Activated CD8-positive, alpha-beta memory T cell treated with anti-CD3 and anti-CD28 coated beads for 1 hour (primary cell): ENCODE measurements at regions not wholly inside any gene's neighbourhood (a gene's known extent, or its start where the extent isn't known, plus 50 kb on each side); places are given as distances from the start of the nearest gene placed in this dataset.

Source experiments
- DNase-seq, 2 donors: peaks; one replicate each; pipeline ENCODE4 v3.0.0-alpha.2; 2020; ENCODE audit warnings: low read depth in 1 of 2; ENCODE audit errors: extremely low read depth in 1 of 2

GRCh38 chr5:82855893-82856550 lies 221.2 kb downstream of the TMEM167A start:
- DNase-seq = no peak

- DNase-seq = no peak
These were observed 222.2 kb downstream of the TMEM167A start for GRCh38 chr5:82854956-82855355.

DNA sequence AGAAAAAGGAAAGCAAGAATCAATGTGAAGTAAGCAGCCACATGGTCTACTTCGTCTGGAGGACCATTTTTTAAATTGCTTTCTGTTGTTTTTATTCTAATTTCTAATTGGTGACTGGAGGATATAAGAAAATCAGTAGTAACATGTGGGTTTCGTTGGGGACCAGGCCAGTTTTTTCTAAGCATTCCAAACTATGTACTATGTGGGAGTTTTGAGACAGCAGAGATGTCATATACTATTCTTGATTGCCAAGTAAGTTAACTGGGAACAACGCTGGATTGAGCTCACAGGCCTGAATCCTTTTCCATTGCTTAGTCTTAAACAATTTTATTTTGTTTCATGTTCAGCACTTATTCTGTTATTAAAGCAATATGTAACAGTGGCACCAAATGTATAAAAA lies 225.7 kb downstream of the TMEM167A start:
- DNase-seq = no peak

DNA sequence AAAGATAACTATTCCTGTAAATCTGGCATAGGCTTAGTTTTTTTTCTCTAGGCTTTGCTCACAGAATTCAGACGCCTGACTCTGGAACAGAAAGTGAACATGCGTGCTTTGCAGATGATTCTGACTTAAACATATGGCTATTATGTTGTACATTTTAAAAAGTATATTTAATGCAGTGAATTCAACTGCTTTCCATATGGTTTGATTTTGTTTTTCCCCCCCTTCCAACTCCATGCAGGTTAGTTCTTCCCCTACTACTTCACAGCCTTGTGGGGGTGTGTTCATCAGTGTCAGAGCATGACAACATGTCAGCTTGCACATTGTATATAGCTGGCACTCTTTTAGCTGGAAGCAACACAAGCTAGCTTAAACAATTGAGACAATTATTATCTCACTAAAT lies 226.8 kb downstream of the TMEM167A start:
- no peak for DNase-seq

- no peak for DNase-seq
These were observed 227.3 kb downstream of the TMEM167A start for GRCh38 chr5:82849885-82850284.

GRCh38 chr5:82847562-82847961 lies 229.6 kb downstream of the TMEM167A start:
- no peak for DNase-seq

GRCh38 chr5:82839881-82840280 lies 237.3 kb downstream of the TMEM167A start:
- no peak for DNase-seq

- no peak for DNase-seq
These were observed 241.7 kb downstream of the TMEM167A start for GRCh38 chr5:82835488-82835887.

DNA sequence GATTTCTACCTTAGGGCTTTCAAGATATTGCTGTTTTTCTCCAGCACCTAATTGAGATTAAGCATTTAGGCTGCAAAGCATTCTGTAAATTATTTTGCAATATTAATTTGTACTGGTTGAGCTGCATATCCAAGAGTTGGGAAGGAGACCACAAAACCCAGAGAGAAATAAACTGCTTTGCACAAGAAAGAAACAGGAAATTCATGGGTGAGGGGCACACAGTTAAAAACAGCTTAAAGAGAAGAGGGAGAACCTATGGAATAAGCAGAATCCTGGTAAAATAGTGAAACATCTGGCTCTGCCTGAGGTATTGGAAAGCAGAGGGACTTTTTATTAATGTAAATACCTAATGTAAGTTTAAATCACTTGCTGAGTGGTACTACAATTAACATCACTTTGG lies 243.0 kb downstream of the TMEM167A start:
- no peak for DNase-seq

- DNase-seq = no peak
These were observed 243.9 kb downstream of the TMEM167A start for GRCh38 chr5:82833277-82833676.

- DNase-seq = no peak
These were observed 244.7 kb downstream of the TMEM167A start for GRCh38 chr5:82832445-82832844.

- no peak for DNase-seq
These were observed 249.0 kb downstream of the TMEM167A start for GRCh38 chr5:82828211-82828610.

GRCh38 chr5:82827651-82828050 lies 249.5 kb downstream of the TMEM167A start:
- DNase-seq = no peak

- DNase-seq = no peak
These were observed 254.6 kb downstream of the TMEM167A start for GRCh38 chr5:82822634-82822927.

GRCh38 chr5:82821846-82822633 lies 255.2 kb downstream of the TMEM167A start:
- DNase-seq = no peak

- DNase-seq = no peak
These were observed 256.0 kb downstream of the TMEM167A start for GRCh38 chr5:82820961-82821845.

DNA sequence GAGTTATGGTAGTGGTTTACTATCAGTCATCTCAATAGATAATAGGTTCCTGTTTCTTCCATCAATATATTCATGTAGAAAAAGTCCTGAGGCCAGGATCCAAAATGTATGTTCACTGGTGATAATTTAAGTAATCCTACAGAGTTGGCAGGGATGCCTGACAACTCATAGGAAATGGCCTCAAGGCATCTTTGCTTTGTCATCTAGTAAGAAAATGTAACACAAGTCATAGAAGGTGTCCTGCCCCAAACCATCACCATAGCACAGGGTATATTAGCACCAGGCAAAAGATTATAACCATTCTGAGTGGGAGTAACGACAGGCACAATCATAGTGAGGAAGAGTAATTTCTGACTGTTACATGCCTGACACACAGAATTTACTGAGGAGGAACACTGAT lies 257.0 kb downstream of the TMEM167A start:
- DNase-seq = no peak

- DNase-seq = no peak
These were observed 259.1 kb downstream of the TMEM167A start for GRCh38 chr5:82817897-82818676.

GRCh38 chr5:82816926-82817325 lies 260.3 kb downstream of the TMEM167A start:
- no peak for DNase-seq

- no peak for DNase-seq
These were observed 261.3 kb downstream of the TMEM167A start for GRCh38 chr5:82815871-82816270.

DNA sequence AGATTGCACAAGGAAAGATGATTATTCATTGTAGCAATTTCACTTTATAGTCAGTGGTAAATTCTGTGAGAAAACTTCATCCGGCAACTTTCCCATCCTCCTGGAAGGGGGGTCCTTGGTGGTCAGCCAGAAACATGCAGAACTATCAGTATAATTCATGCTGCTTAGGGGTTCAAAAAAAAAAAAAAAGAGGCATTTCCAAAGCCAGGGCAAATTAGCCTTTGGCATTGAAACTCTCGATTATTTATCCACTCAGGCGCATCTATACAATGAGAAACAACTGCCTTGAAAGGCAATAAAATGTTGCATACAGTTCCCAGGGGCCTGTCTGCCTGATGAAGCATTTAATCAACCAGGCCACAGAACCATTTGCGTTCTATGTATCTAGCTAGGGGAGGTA lies 263.3 kb downstream of the TMEM167A start:
- no peak for DNase-seq
